HL-60 (cell line): ENCODE measurements at regions not wholly inside any gene's neighbourhood (a gene's known extent, or its start where the extent isn't known, plus 50 kb on each side); places are given as distances from the start of the nearest gene placed in this dataset.
"Not testable (repeated sequence)": the region's sequence is repeated elsewhere in the genome, so short reads cannot be mapped to it uniquely, and the experiment has no call there.

Experiments
- DNase-seq, 2 experiments: peaks; one replicate each; pipeline ENCODE4 v3.0.0-alpha.2; 2010 to 2020; ENCODE audit warnings: low read depth in 1 of 2, low spot score in 1 of 2
- H3K27ac ChIP-seq: fragments of 250-450 bp; sonication (Bioruptor Pico); replicated peaks from 2 replicates; pipeline ENCODE4 v1.5.1; 2020; ENCODE audit warnings: mild to moderate bottlenecking, moderate library complexity
- H3K27me3 ChIP-seq: fragments of 250-450 bp; sonication (Bioruptor Pico); 2 replicates; pipeline ENCODE4 v1.5.1; 2021; ENCODE audit warnings: mild to moderate bottlenecking, moderate library complexity; ENCODE audit not compliant: insufficient read depth, poor library complexity, severe bottlenecking
- H3K4me3 ChIP-seq: replicated peaks from 2 replicates; pipeline ENCODE4 v1.5.1; 2011; ENCODE audit warnings: mild to moderate bottlenecking, control low read depth, low read length; ENCODE audit not compliant: insufficient read depth

GRCh38 chr7:153964481-153965112, 87.6 kb upstream of the DPP6 start:
- not testable (repeated sequence) for H3K4me3 ChIP-seq, H3K27me3 ChIP-seq, DNase-seq, H3K27ac ChIP-seq

- not testable (repeated sequence) for H3K27me3 ChIP-seq, H3K27ac ChIP-seq, H3K4me3 ChIP-seq, DNase-seq
These were observed 83.2 kb upstream of the DPP6 start for GRCh38 chr7:153969016-153969415.

- not testable (repeated sequence) for H3K27ac ChIP-seq, DNase-seq, H3K27me3 ChIP-seq, H3K4me3 ChIP-seq
These were observed 77.6 kb upstream of the DPP6 start for GRCh38 chr7:153974603-153975002.

- not testable (repeated sequence) for H3K27ac ChIP-seq, DNase-seq, H3K27me3 ChIP-seq, H3K4me3 ChIP-seq
These were observed 75.5 kb upstream of the DPP6 start for GRCh38 chr7:153976745-153977144.

- H3K27me3 ChIP-seq, H3K27ac ChIP-seq, DNase-seq, H3K4me3 ChIP-seq: not testable (repeated sequence)
These were observed 69.0 kb upstream of the DPP6 start for GRCh38 chr7:153983186-153983585.

- H3K4me3 ChIP-seq, H3K27ac ChIP-seq, DNase-seq, H3K27me3 ChIP-seq: not testable (repeated sequence)
These were observed 63.1 kb upstream of the DPP6 start for GRCh38 chr7:153989066-153989627.

DNA sequence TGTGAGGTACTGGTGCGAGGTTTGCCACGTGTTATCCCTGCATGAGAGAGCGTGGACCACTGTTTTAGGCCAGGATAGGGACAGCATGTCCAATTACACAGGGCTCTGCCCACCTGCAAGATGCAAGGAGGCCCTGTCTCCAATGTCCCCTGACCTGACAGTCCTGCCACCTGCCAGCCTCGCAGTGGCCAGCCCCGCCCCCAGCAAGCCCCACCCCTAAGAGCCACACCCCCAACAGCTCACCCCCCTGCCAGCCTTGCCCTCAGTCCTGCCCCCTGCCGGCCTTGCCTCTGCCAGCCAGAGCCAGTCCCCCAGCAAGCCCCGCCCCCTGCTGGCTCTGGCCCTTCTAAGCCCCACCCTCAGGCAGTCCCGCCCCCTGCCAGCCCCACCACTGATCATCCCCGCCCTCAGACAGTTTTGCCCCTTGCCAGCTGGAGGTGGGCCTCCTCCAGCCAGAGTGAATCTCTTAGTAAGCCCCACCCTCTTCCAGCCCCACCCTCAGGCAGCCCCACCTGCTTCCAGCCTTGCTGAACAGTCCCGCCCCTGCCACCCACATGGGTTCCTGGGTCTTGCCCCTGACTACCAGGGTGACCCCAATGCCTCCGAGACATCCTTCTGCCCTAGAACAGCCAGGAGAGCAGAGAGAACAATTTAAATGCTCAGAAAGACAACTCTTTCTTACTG, 62.3 kb upstream of the DPP6 start:
- H3K4me3 ChIP-seq, H3K27ac ChIP-seq, DNase-seq, H3K27me3 ChIP-seq: not testable (repeated sequence)

- not testable (repeated sequence) for H3K27ac ChIP-seq, H3K27me3 ChIP-seq, H3K4me3 ChIP-seq, DNase-seq
These were observed 60.7 kb upstream of the DPP6 start for GRCh38 chr7:153991471-153991870.

GRCh38 chr7:153993402-153993801, 58.8 kb upstream of the DPP6 start:
- H3K4me3 ChIP-seq, DNase-seq, H3K27ac ChIP-seq, H3K27me3 ChIP-seq: not testable (repeated sequence)

- not testable (repeated sequence) for H3K4me3 ChIP-seq, H3K27me3 ChIP-seq, DNase-seq, H3K27ac ChIP-seq
These were observed 53.3 kb upstream of the DPP6 start for GRCh38 chr7:153998896-153999295.
